ENCODE measurements at regions not wholly inside any gene's neighbourhood (a gene's known extent, or its start where the extent isn't known, plus 50 kb on each side); places are given as distances from the start of the nearest gene placed in this dataset.

GRCh38 chr10:111993321-111993720 is 190.2 kb downstream of the GPAM start:
- no peak overlapping the region for H3K27ac Mint-ChIP-seq
- Histone ChIP-seq H2AFZ (no peak overlapping the region), H3K4me2 (no peak overlapping the region), H3K4me1 (ENCODE audit: insufficient read depth) (no peaks in the 10 kb centered on the region), H3F3A (replicated peaks; ENCODE audit: low read depth) (no peaks in the 10 kb centered on the region), H4K20me1 (replicated peaks; ENCODE audit: insufficient read depth) (no peaks in the 10 kb centered on the region), H3K79me2 (replicated peaks; ENCODE audit: insufficient read depth) (no peaks in the 10 kb centered on the region), H3K27me3 (ENCODE audit: insufficient read depth) (no peaks in the 10 kb centered on the region), H3K4me3 (no peak overlapping the region), H3K9me2 (ENCODE audit: insufficient read depth) (0 out of 2 replicates have a peak, but pooled peaks cover 6% of the 10 kb centered on the region), H3K36me3 (ENCODE audit: insufficient read depth) (no peaks in the 10 kb centered on the region), H3K27ac (ENCODE audit: low read depth) (no peak overlapping the region)
- no peaks in the 10 kb centered on the region; the same call in 2 of the 3 replicates for H3K4me1 Mint-ChIP-seq
- H3K36me3 Mint-ChIP-seq (ENCODE audit: low read depth) = no peaks in the 10 kb centered on the region; the same call in 2 of the 3 replicates
- TF ChIP-seq CREB1 (CRISPR knock-in tag; IDR thresholded peaks at IDR 0.05; ENCODE audit: low read depth) = no peak
- no peak for TF ChIP-seq CTCF (conservative IDR thresholded peaks at IDR 0.05; ENCODE audit: low read depth in 2 of 2)
- no peak for TF ChIP-seq JUNB (IDR thresholded peaks at IDR 0.05; ENCODE audit: unreplicated experiment)
- TF ChIP-seq POLR2AphosphoS5 (IDR thresholded peaks at IDR 0.05; ENCODE audit: low read depth) = no peak
- ATAC-seq (no peak), DNase-seq (ENCODE audit: low spot score) (no peak)
- H3K4me3 Mint-ChIP-seq = no peak overlapping the region
- H3K9me3 Mint-ChIP-seq = no peaks in the 10 kb centered on the region; the same call in 2 of the 3 replicates
- H3K27me3 Mint-ChIP-seq (ENCODE audit: insufficient read depth, low read depth, poor library complexity) = no peaks in the 10 kb centered on the region

- Mint-ChIP-seq H3K4me3 (no peak overlapping the region), H3K4me1 (peaks cover 5% of the 10 kb centered on the region), H3K27me3 (ENCODE audit: insufficient read depth, low read depth, poor library complexity) (no peaks in the 10 kb centered on the region), H3K27ac (no peak overlapping the region), H3K9me3 (no peaks in the 10 kb centered on the region; the same call in 2 of the 3 replicates), H3K36me3 (ENCODE audit: low read depth) (no peaks in the 10 kb centered on the region; the same call in 2 of the 3 replicates)
- Histone ChIP-seq H3K27me3 (ENCODE audit: insufficient read depth) (no peaks in the 10 kb centered on the region), H2AFZ (no peak overlapping the region), H3K4me2 (no peak overlapping the region), H3K4me3 (no peak overlapping the region), H3K4me1 (ENCODE audit: insufficient read depth) (peaks cover 5% of the 10 kb centered on the region; the same call in 1 of the 2 replicates), H3F3A (replicated peaks; ENCODE audit: low read depth) (no peaks in the 10 kb centered on the region), H3K79me2 (replicated peaks; ENCODE audit: insufficient read depth) (no peaks in the 10 kb centered on the region), H3K27ac (ENCODE audit: low read depth) (no peak overlapping the region), H3K36me3 (ENCODE audit: insufficient read depth) (no peaks in the 10 kb centered on the region), H3K9me2 (ENCODE audit: insufficient read depth) (0 out of 2 replicates have a peak, but pooled peaks cover 6% of the 10 kb centered on the region), H4K20me1 (replicated peaks; ENCODE audit: insufficient read depth) (no peaks in the 10 kb centered on the region)
- TF ChIP-seq EZH2phosphoT487 (IDR thresholded peaks at IDR 0.05; ENCODE audit: unreplicated experiment) (no peak), NANOG (IDR thresholded peaks at IDR 0.05; ENCODE audit: borderline replicate concordance) (no peak), CREB1 (CRISPR knock-in tag; IDR thresholded peaks at IDR 0.05; ENCODE audit: low read depth) (no peak)
- ATAC-seq (no peak), DNase-seq (ENCODE audit: low spot score) (no peak)
These were observed 189.6 kb downstream of the GPAM start for GRCh38 chr10:111993872-111994426.

- Histone ChIP-seq H3K4me2 (no peak overlapping the region), H3K36me3 (ENCODE audit: insufficient read depth) (no peaks in the 10 kb centered on the region), H3K27ac (ENCODE audit: low read depth) (no peak overlapping the region), H3K9me2 (ENCODE audit: insufficient read depth) (peaks cover 9% of the 10 kb centered on the region; the same call in 1 of the 2 replicates), H2AFZ (no peak overlapping the region), H3K4me3 (no peak overlapping the region), H3K27me3 (ENCODE audit: insufficient read depth) (no peaks in the 10 kb centered on the region), H3F3A (replicated peaks; ENCODE audit: low read depth) (no peaks in the 10 kb centered on the region), H3K4me1 (ENCODE audit: insufficient read depth) (peaks cover 20% of the 10 kb centered on the region), H3K79me2 (replicated peaks; ENCODE audit: insufficient read depth) (no peaks in the 10 kb centered on the region), H4K20me1 (replicated peaks; ENCODE audit: insufficient read depth) (no peaks in the 10 kb centered on the region)
- Mint-ChIP-seq H3K36me3 (ENCODE audit: low read depth) (no peaks in the 10 kb centered on the region; the same call in 2 of the 3 replicates), H3K4me1 (peaks cover 16% of the 10 kb centered on the region), H3K27me3 (ENCODE audit: insufficient read depth, low read depth, poor library complexity) (peaks cover 3% of the 10 kb centered on the region), H3K4me3 (no peak overlapping the region), H3K9me3 (no peaks in the 10 kb centered on the region; the same call in 2 of the 3 replicates), H3K27ac (no peak overlapping the region)
- ATAC-seq (no peak), DNase-seq (ENCODE audit: low spot score) (no peak)
- TF ChIP-seq ZNF462 (CRISPR knock-in tag; IDR thresholded peaks at IDR 0.05) = no peak
- no peak for TF ChIP-seq NANOG (IDR thresholded peaks at IDR 0.05; ENCODE audit: borderline replicate concordance)
- TF ChIP-seq ZNF114 (CRISPR knock-in tag; IDR thresholded peaks at IDR 0.05) = no peak
- TF ChIP-seq STAT1 (IDR thresholded peaks at IDR 0.05; ENCODE audit: unreplicated experiment) = no peak
These were observed 187.5 kb downstream of the GPAM start for GRCh38 chr10:111996103-111996502.
